Activated naive CD4-positive, alpha-beta T cell treated with anti-CD3 and anti-CD28 coated beads for 36 hours (primary cell): ENCODE measurements at regions not wholly inside any gene's neighbourhood (a gene's known extent, or its start where the extent isn't known, plus 50 kb on each side); places are given as distances from the start of the nearest gene placed in this dataset. TPM values are rescaled to one million over a fixed set of nuclear protein-coding genes. Genes with fewer than 3 reads are reported as not detected.
"Not testable (repeated sequence)": the region's sequence is repeated elsewhere in the genome, so short reads cannot be mapped to it uniquely, and the experiment has no call there.

ENCODE experiments used
- CTCF ChIA-PET: fragments of 350-600 bp; sonication (Branson Sonifier 250); formaldehyde crosslinking; loops from one replicate; lab custom pipeline; 2021; ENCODE audit warnings: antibody characterized with exemption; lab: Charles Lee
- DNase-seq: peaks from one replicate; pipeline ENCODE4 v3.0.0-alpha.2; 2020
- H3K27ac Mint-ChIP-seq: one replicate; pipeline ENCODE4 v1.8.0; 2021; ENCODE audit warnings: mild to moderate bottlenecking, mixed read lengths
- H3K27me3 Mint-ChIP-seq: one replicate; pipeline ENCODE4 v1.8.0; 2021; ENCODE audit warnings: low read depth, mixed read lengths
- H3K36me3 Mint-ChIP-seq: one replicate; pipeline ENCODE4 v1.8.0; 2021; ENCODE audit warnings: low read depth, mixed read lengths
- H3K4me1 Mint-ChIP-seq: one replicate; pipeline ENCODE4 v1.8.0; 2021; ENCODE audit warnings: low read depth, mixed read lengths
- H3K4me3 Mint-ChIP-seq: one replicate; pipeline ENCODE4 v1.8.0; 2021; ENCODE audit warnings: mild to moderate bottlenecking, moderate library complexity, mixed read lengths
- H3K9me3 Mint-ChIP-seq: one replicate; pipeline ENCODE4 v1.8.0; 2021; ENCODE audit warnings: mixed read lengths
- intact Hi-C: fragments of 100-400 bp; cut with micrococcal nuclease; formaldehyde crosslinking; loops from one replicate; pipeline ENCODE4 v1.15.1; 2023
- microRNA-seq: library from miRNA; unstranded; fragments of <30 nt; microRNA quantifications from one replicate; pipeline ENCODE4 v1.2.0, GENCODE V29; 2022; ENCODE audit warnings: borderline microRNAs expressed, borderline replicate concordance

GRCh38 chr4:112086661-112087060, 58.6 kb upstream of the FAM241A start:
- H3K4me1 Mint-ChIP-seq, intact Hi-C loops, CTCF ChIA-PET, H3K27ac Mint-ChIP-seq, H3K27me3 Mint-ChIP-seq, H3K4me3 Mint-ChIP-seq, DNase-seq, H3K9me3 Mint-ChIP-seq, H3K36me3 Mint-ChIP-seq: not testable (repeated sequence)

GRCh38 chr4:112092330-112092729, 52.9 kb upstream of the FAM241A start:
- DNase-seq, H3K9me3 Mint-ChIP-seq, H3K27ac Mint-ChIP-seq, H3K27me3 Mint-ChIP-seq, H3K4me1 Mint-ChIP-seq, H3K4me3 Mint-ChIP-seq, intact Hi-C loops, H3K36me3 Mint-ChIP-seq: not testable (repeated sequence)
- CTCF ChIA-PET = interaction anchor here (0.7 kb wide), 1 partner anchor 10 kb away, joined by 3 read pairs; no protein-coding TSS in a partner anchor

GRCh38 chr4:112093636-112094202, 51.5 kb upstream of the FAM241A start:
- CTCF ChIA-PET = interaction anchor here (1.3 kb wide), 1 partner anchor 140 kb away, joined by 3 read pairs; no protein-coding TSS in a partner anchor
- H3K9me3 Mint-ChIP-seq = no peaks in the 10 kb centered on the region
- H3K36me3 Mint-ChIP-seq = no peaks in the 10 kb centered on the region
- H3K27me3 Mint-ChIP-seq = peaks cover 3% of the 10 kb centered on the region
- no peak overlapping the region for H3K27ac Mint-ChIP-seq
- intact Hi-C loops = no loop called here
- no peaks in the 10 kb centered on the region for H3K4me1 Mint-ChIP-seq
- no peak overlapping the region for H3K4me3 Mint-ChIP-seq
- no peak for DNase-seq

- DNase-seq = no peak
- H3K4me3 Mint-ChIP-seq = no peak overlapping the region
- CTCF ChIA-PET = interaction anchor here (0.9 to 1.4 kb wide), 3 partner anchors 140 to 430 kb away, joined by 3 read pairs; no protein-coding TSS in a partner anchor
- no peaks in the 10 kb centered on the region for H3K36me3 Mint-ChIP-seq
- intact Hi-C loops = no loop called here
- H3K4me1 Mint-ChIP-seq = no peaks in the 10 kb centered on the region
- H3K27me3 Mint-ChIP-seq = peaks cover 3% of the 10 kb centered on the region
- H3K27ac Mint-ChIP-seq = no peak overlapping the region
- H3K9me3 Mint-ChIP-seq = no peaks in the 10 kb centered on the region
Measured at GRCh38 chr4:112094330-112094729, 50.9 kb upstream of the FAM241A start.

Small RNA genes lying in the stretch of these regions (microRNA-seq; reads per million reads assigned to microRNA genes)
- not detected for gene MIR297
